ENCODE measurements at regions not wholly inside any gene's neighbourhood (a gene's known extent, or its start where the extent isn't known, plus 50 kb on each side); places are given as distances from the start of the nearest gene placed in this dataset.

- no peak for TF ChIP-seq E2F8 (IDR thresholded peaks at IDR 0.05; ENCODE audit: low read depth, partially characterized antibody)
- TF ChIP-seq CEBPZ (IDR thresholded peaks at IDR 0.05; ENCODE audit: low read depth, low read length), result no peak
- no peak for TF ChIP-seq PRDM15 (CRISPR knock-in tag; IDR thresholded peaks at IDR 0.05)
- no peak for TF ChIP-seq BRCA1 (IDR thresholded peaks at IDR 0.05; ENCODE audit: low read depth, low read length)
- no peak for TF ChIP-seq POU2F2 (IDR thresholded peaks at IDR 0.05; ENCODE audit: borderline replicate concordance, low read depth, low read length)
- TF ChIP-seq RELB (IDR thresholded peaks at IDR 0.05; ENCODE audit: low read depth), result no peak
- TF ChIP-seq MXI1 (IDR thresholded peaks at IDR 0.05; ENCODE audit: low read depth, low read length), result no peak
Observed at GRCh38 chr13:59495936-59496512, 667.7 kb downstream of the DIAPH3 start (continued).
